HCT116 (cell line): ENCODE measurements at regions not wholly inside any gene's neighbourhood (a gene's known extent, or its start where the extent isn't known, plus 50 kb on each side); places are given as distances from the start of the nearest gene placed in this dataset.

Experiments
- ATAC-seq: fragments of 200-7000 bp; cut with Tn5 transposase; 2 replicates; pipeline ENCODE4 v1.9.1; 2020; ENCODE audit warnings: mild to moderate bottlenecking, moderate library complexity
- BruUV-seq: library from RNA; stranded (reverse); fragments of 400-500 nt; replicated peaks from 2 replicates; lab custom pipeline; 2021; lab: Mats Ljungman, UMichigan
- CTCF ChIA-PET: fragments of 300-600 bp; sonication (Branson Sonifier 250); formaldehyde crosslinking; loops from one replicate; lab custom pipeline; 2021; ENCODE audit warnings: antibody characterized with exemption; lab: Charles Lee
- POLR2A ChIA-PET: fragments of 300-600, 350-600 bp; sonication (Branson Sonifier 250); formaldehyde crosslinking; loops from one replicate; lab custom pipeline; 2021; ENCODE audit warnings: antibody characterized with exemption; lab: Charles Lee
- RAD21 ChIA-PET, 2 experiments: fragments of 300-600 bp; sonication (Branson Sonifier 250); formaldehyde crosslinking; loops; one replicate each; lab custom pipeline; 2023; ENCODE audit warnings: low total read pairs in 2 of 2; ENCODE audit not compliant: uncharacterized antibody in 2 of 2, unreplicated experiment in 2 of 2, low non-redundant PET in 1 of 2; lab: Charles Lee
- DNase-seq: peaks from one replicate; pipeline ENCODE4 v3.0.0-alpha.2; 2010; ENCODE audit warnings: low read depth, low spot score
- H2AFZ ChIP-seq: fragments of 200-600 bp; shearing (Covaris generic), sonication (generic); 2 replicates; pipeline ENCODE4 v1.6.1; 2017; ENCODE audit warnings: low read depth, mixed run types, mixed read lengths, antibody characterized with exemption, low read length; ENCODE audit not compliant: poor library complexity, severe bottlenecking
- H3K27ac ChIP-seq: 2 replicates; pipeline ENCODE4 v1.5.1; 2012; ENCODE audit warnings: low read depth, low read length
- H3K27me3 ChIP-seq: fragments of 200-600 bp; sonication (generic); 2 replicates; pipeline ENCODE4 v1.6.1; 2016; ENCODE audit warnings: mixed run types, low read length, mixed read lengths; ENCODE audit not compliant: insufficient read depth
- H3K36me3 ChIP-seq, 2 experiments: fragments of 200-500 bp in 1 of 2; fragments of 200-600 bp in 1 of 2; sonication (Bioruptor generic) in 1 of 2; sonication (generic) in 1 of 2; 2 replicates each; pipeline versions ENCODE4 v1.5.1 to v1.6.1; 2014 to 2016; ENCODE audit warnings: low read length in 2 of 2, inconsistent platforms in 1 of 2, mixed read lengths in 1 of 2, mixed run types in 1 of 2; ENCODE audit not compliant: insufficient read depth in 2 of 2, control insufficient read depth in 1 of 2
- H3K4me1 ChIP-seq, 2 experiments: fragments of 200-600 bp in 1 of 2; sonication (generic) in 1 of 2; 2 replicates each; pipeline versions ENCODE4 v1.5.1 to v1.6.1; 2012 to 2017; ENCODE audit warnings: low read length in 2 of 2, inconsistent platforms in 1 of 2, mild to moderate bottlenecking in 1 of 2, mixed read lengths in 1 of 2, mixed run types in 1 of 2, moderate library complexity in 1 of 2; ENCODE audit not compliant: insufficient read depth in 2 of 2, control insufficient read depth in 1 of 2
- H3K4me2 ChIP-seq: fragments of 200-600 bp; sonication (generic); 2 replicates; pipeline ENCODE4 v1.6.1; 2017; ENCODE audit warnings: mixed run types, low read length, mixed read lengths
- H3K4me3 ChIP-seq, 2 experiments: fragments of 200-600 bp in 1 of 2; sonication (generic) in 1 of 2; replicated peaks in 1 of 2; 2 replicates each; pipeline ENCODE4 v1.5.1; 2011 to 2016; ENCODE audit warnings: low read length in 2 of 2, control low read depth in 1 of 2, low read depth in 1 of 2, mild to moderate bottlenecking in 1 of 2, mixed read lengths in 1 of 2, mixed run types in 1 of 2
- H3K79me2 ChIP-seq: fragments of 200-600 bp; sonication (generic); 2 replicates; pipeline ENCODE4 v1.6.1; 2017; ENCODE audit warnings: mild to moderate bottlenecking, mixed run types, low read length, moderate library complexity, mixed read lengths; ENCODE audit not compliant: insufficient read depth
- H3K9ac ChIP-seq: fragments of 200-600 bp; sonication (generic); 2 replicates; pipeline ENCODE4 v1.6.1; 2016; ENCODE audit warnings: low read length, mixed read lengths
- H3K9me2 ChIP-seq: fragments of 200-600 bp; sonication (generic), shearing (Covaris generic); 2 replicates; pipeline ENCODE4 v1.6.1; 2017; ENCODE audit warnings: mixed run types, mild to moderate bottlenecking, moderate library complexity; ENCODE audit not compliant: insufficient read depth
- H3K9me3 ChIP-seq, 2 experiments: fragments of 200-500 bp in 1 of 2; fragments of 200-600 bp in 1 of 2; sonication (Bioruptor generic) in 1 of 2; sonication (generic) in 1 of 2; 2 replicates each; pipeline ENCODE4 v1.6.1; 2014 to 2017; ENCODE audit warnings: low read length in 2 of 2, mixed read lengths in 2 of 2, inconsistent platforms in 1 of 2, low read depth in 1 of 2, mild to moderate bottlenecking in 1 of 2, mixed run types in 1 of 2, moderate library complexity in 1 of 2; ENCODE audit not compliant: control insufficient read depth in 1 of 2, insufficient read depth in 1 of 2
- H4K20me1 ChIP-seq: fragments of 200-600 bp; sonication (generic), shearing (Covaris generic); 2 replicates; pipeline ENCODE4 v1.6.1; 2017; ENCODE audit warnings: mixed run types, mild to moderate bottlenecking, moderate library complexity; ENCODE audit not compliant: insufficient read depth
- CBX3 ChIP-seq: IDR thresholded peaks from 2 replicates; pipeline ENCODE4 v1.6.1; 2012; ENCODE audit warnings: low read depth
- CEBPB ChIP-seq: IDR thresholded peaks from 2 replicates; pipeline ENCODE4 v1.6.1; 2012; ENCODE audit warnings: low read depth
- CTCF ChIP-seq, 3 experiments: fragments of 200-600 bp in 1 of 3; sonication (generic) in 1 of 3; IDR thresholded peaks in 2 of 3; conservative IDR thresholded peaks in 1 of 3; 2 replicates each; pipeline ENCODE4 v1.5.1; 2012 to 2017; ENCODE audit warnings: low read depth in 2 of 3, low read length in 2 of 3, antibody characterized with exemption in 1 of 3, borderline replicate concordance in 1 of 3, control low read depth in 1 of 3, mild to moderate bottlenecking in 1 of 3, mixed read lengths in 1 of 3, mixed run types in 1 of 3, moderate library complexity in 1 of 3; ENCODE audit not compliant: insufficient read depth in 1 of 3
- EGR1 ChIP-seq: IDR thresholded peaks from 2 replicates; pipeline ENCODE4 v1.6.1; 2012; ENCODE audit warnings: low read depth
- ELF1 ChIP-seq: IDR thresholded peaks from 2 replicates; pipeline ENCODE4 v1.6.1; 2012; ENCODE audit warnings: low read depth, borderline replicate concordance
- FOSL1 ChIP-seq: IDR thresholded peaks from 2 replicates; pipeline ENCODE4 v1.6.1; 2012; ENCODE audit warnings: low read depth
- JUND ChIP-seq: IDR thresholded peaks from 2 replicates; pipeline ENCODE4 v1.6.1; 2012
- POLR2A ChIP-seq: IDR thresholded peaks from 2 replicates; pipeline ENCODE4 v1.7.0; 2011; ENCODE audit warnings: borderline replicate concordance; ENCODE audit not compliant: insufficient read depth, insufficient read length; ENCODE audit errors: extremely low read depth
- RAD21 ChIP-seq: IDR thresholded peaks from 2 replicates; pipeline ENCODE4 v1.6.1; 2012; ENCODE audit warnings: low read depth, mild to moderate bottlenecking
- SIN3A ChIP-seq: IDR thresholded peaks from 2 replicates; pipeline ENCODE4 v1.6.1; 2012; ENCODE audit warnings: low read depth
- SP1 ChIP-seq: IDR thresholded peaks from 2 replicates; pipeline ENCODE4 v1.6.1; 2012; ENCODE audit warnings: low read depth
- SRF ChIP-seq: IDR thresholded peaks from 2 replicates; pipeline ENCODE4 v1.6.1; 2012; ENCODE audit warnings: low read depth
- TCF7L2 ChIP-seq: IDR thresholded peaks from 2 replicates; pipeline ENCODE4 v1.7.0; 2011; ENCODE audit warnings: borderline replicate concordance, inconsistent platforms; ENCODE audit not compliant: insufficient read depth, insufficient read length; ENCODE audit errors: extremely low read depth
- YY1 ChIP-seq: IDR thresholded peaks from 2 replicates; pipeline ENCODE4 v1.6.1; 2011; ENCODE audit warnings: low read length, low read depth, moderate library complexity, mild to moderate bottlenecking; ENCODE audit not compliant: insufficient replicate concordance; ENCODE audit errors: extremely low read depth
- ZFX ChIP-seq: fragments of 450-650 bp; IDR thresholded peaks from 2 replicates; pipeline ENCODE4 v1.6.1; 2017
- intact Hi-C: fragments of 100-400 bp; cut with micrococcal nuclease; formaldehyde crosslinking; loops from 2 replicates; pipeline ENCODE4 v1.10.0; 2022
- TF ChIP-seq, protein P1 (sequence below): IDR thresholded peaks from 2 replicates; pipeline ENCODE4 v1.6.1; 2012
- TF ChIP-seq, protein P2 (sequence below): IDR thresholded peaks from 2 replicates; pipeline ENCODE4 v1.6.1; 2012; ENCODE audit warnings: low read depth

GRCh38 chr2:16246281-16246850, 306.0 kb downstream of the MYCN start:
- ATAC-seq = no peak
- no TSS peak for BruUV-seq
- Histone ChIP-seq H3K79me2 (no peaks in the 10 kb centered on the region), H2AFZ (no peak overlapping the region), H4K20me1 (no peaks in the 10 kb centered on the region), H3K9me3 (no peaks in the 10 kb centered on the region), H3K9ac (no peak overlapping the region), H3K4me3 (no peak overlapping the region), H3K27me3 (peaks cover 19% of the 10 kb centered on the region; the same call in 1 of the 2 replicates), H3K9me2 (no peaks in the 10 kb centered on the region), H3K4me2 (no peak overlapping the region), H3K4me1 (no peaks in the 10 kb centered on the region), H3K36me3 (no peaks in the 10 kb centered on the region), H3K27ac (no peak overlapping the region)
- intact Hi-C loops = no loop called here
- no peak for DNase-seq
- TF ChIP-seq RAD21 = no peak
- TF ChIP-seq CBX3 = no peak
- TF ChIP-seq, protein P1, sequence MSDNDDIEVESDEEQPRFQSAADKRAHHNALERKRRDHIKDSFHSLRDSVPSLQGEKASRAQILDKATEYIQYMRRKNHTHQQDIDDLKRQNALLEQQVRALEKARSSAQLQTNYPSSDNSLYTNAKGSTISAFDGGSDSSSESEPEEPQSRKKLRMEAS = no peak
- TF ChIP-seq SRF = no peak
- no peak for TF ChIP-seq YY1
- TF ChIP-seq SP1 = no peak
- no peak for TF ChIP-seq FOSL1
- no peak for TF ChIP-seq JUND
- no peak for TF ChIP-seq SIN3A
- no peak for TF ChIP-seq ZFX
- no peak for TF ChIP-seq TCF7L2
- TF ChIP-seq POLR2A = no peak
- no peak for TF ChIP-seq EGR1
- ChIA-PET POLR2A (no interaction called here), RAD21 (no interaction called here), CTCF (no interaction called here)

GRCh38 chr2:16245481-16246054, 305.2 kb downstream of the MYCN start:
- no peak overlapping the region for H3K4me2 ChIP-seq
- no TSS peak for BruUV-seq
- H4K20me1 ChIP-seq = no peaks in the 10 kb centered on the region
- no peak overlapping the region for H3K27ac ChIP-seq
- no peaks in the 10 kb centered on the region for H3K4me1 ChIP-seq
- intact Hi-C loops = no loop called here
- no peaks in the 10 kb centered on the region for H3K9me3 ChIP-seq
- POLR2A ChIA-PET = no interaction called here
- no peak overlapping the region for H2AFZ ChIP-seq
- CTCF ChIA-PET = no interaction called here
- H3K9me2 ChIP-seq = no peaks in the 10 kb centered on the region
- no peaks in the 10 kb centered on the region for H3K79me2 ChIP-seq
- no peak overlapping the region for H3K9ac ChIP-seq
- RAD21 ChIA-PET = no interaction called here
- H3K4me3 ChIP-seq = no peak overlapping the region
- no peak for DNase-seq
- ATAC-seq = no peak
- H3K36me3 ChIP-seq = no peaks in the 10 kb centered on the region
- H3K27me3 ChIP-seq = peaks cover 13% of the 10 kb centered on the region
- no peak for TF ChIP-seq SP1
- no peak for TF ChIP-seq SIN3A
- TF ChIP-seq, protein P2, sequence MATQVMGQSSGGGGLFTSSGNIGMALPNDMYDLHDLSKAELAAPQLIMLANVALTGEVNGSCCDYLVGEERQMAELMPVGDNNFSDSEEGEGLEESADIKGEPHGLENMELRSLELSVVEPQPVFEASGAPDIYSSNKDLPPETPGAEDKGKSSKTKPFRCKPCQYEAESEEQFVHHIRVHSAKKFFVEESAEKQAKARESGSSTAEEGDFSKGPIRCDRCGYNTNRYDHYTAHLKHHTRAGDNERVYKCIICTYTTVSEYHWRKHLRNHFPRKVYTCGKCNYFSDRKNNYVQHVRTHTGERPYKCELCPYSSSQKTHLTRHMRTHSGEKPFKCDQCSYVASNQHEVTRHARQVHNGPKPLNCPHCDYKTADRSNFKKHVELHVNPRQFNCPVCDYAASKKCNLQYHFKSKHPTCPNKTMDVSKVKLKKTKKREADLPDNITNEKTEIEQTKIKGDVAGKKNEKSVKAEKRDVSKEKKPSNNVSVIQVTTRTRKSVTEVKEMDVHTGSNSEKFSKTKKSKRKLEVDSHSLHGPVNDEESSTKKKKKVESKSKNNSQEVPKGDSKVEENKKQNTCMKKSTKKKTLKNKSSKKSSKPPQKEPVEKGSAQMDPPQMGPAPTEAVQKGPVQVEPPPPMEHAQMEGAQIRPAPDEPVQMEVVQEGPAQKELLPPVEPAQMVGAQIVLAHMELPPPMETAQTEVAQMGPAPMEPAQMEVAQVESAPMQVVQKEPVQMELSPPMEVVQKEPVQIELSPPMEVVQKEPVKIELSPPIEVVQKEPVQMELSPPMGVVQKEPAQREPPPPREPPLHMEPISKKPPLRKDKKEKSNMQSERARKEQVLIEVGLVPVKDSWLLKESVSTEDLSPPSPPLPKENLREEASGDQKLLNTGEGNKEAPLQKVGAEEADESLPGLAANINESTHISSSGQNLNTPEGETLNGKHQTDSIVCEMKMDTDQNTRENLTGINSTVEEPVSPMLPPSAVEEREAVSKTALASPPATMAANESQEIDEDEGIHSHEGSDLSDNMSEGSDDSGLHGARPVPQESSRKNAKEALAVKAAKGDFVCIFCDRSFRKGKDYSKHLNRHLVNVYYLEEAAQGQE = no peak
- TF ChIP-seq POLR2A = no peak
- TF ChIP-seq CEBPB = no peak
- TF ChIP-seq ELF1 = no peak
- no peak for TF ChIP-seq JUND
- no peak for TF ChIP-seq CTCF (IDR thresholded peaks at IDR 0.05 in 2 of 3, conservative IDR thresholded peaks at IDR 0.05 in 1 of 3; ENCODE audit: borderline replicate concordance in 1 of 3, insufficient read depth in 1 of 3, low read depth in 2 of 3, low read length in 2 of 3)
